ENCODE measurements at regions not wholly inside any gene's neighbourhood (a gene's known extent, or its start where the extent isn't known, plus 50 kb on each side); places are given as distances from the start of the nearest gene placed in this dataset.

GRCh38 chr14:38716926-38717325, 386.1 kb downstream of the SEC23A start:
- peak; percentile 44; the same call in 1 of the 2 replicates for TF ChIP-seq GATA3 (IDR thresholded peaks at IDR 0.05; ENCODE audit: low read depth, low read length)
- peak; percentile 62 for TF ChIP-seq GATA2 (IDR thresholded peaks at IDR 0.05; ENCODE audit: low read depth, low read length)

GRCh38 chr14:38710881-38711280, 392.2 kb downstream of the SEC23A start:
- TF ChIP-seq GATA2 (IDR thresholded peaks at IDR 0.05; ENCODE audit: low read depth, low read length) (no peak), GATA3 (IDR thresholded peaks at IDR 0.05; ENCODE audit: low read depth, low read length) (no peak)

GRCh38 chr14:38710196-38710595, 392.8 kb downstream of the SEC23A start:
- TF ChIP-seq GATA3 (IDR thresholded peaks at IDR 0.05; ENCODE audit: low read depth, low read length) (no peak), GATA2 (IDR thresholded peaks at IDR 0.05; ENCODE audit: low read depth, low read length) (no peak)

- TF ChIP-seq GATA2 (IDR thresholded peaks at IDR 0.05; ENCODE audit: low read depth, low read length) (no peak), GATA3 (IDR thresholded peaks at IDR 0.05; ENCODE audit: low read depth, low read length) (no peak)
These were observed 397.8 kb downstream of the SEC23A start for GRCh38 chr14:38705220-38705619.

GRCh38 chr14:38704220-38704619, 398.8 kb downstream of the SEC23A start:
- no peak for TF ChIP-seq GATA2 (IDR thresholded peaks at IDR 0.05; ENCODE audit: low read depth, low read length)
- no peak for TF ChIP-seq GATA3 (IDR thresholded peaks at IDR 0.05; ENCODE audit: low read depth, low read length)

GRCh38 chr14:38696925-38697324, 406.1 kb downstream of the SEC23A start:
- no peak for TF ChIP-seq GATA2 (IDR thresholded peaks at IDR 0.05; ENCODE audit: low read depth, low read length)
- TF ChIP-seq GATA3 (IDR thresholded peaks at IDR 0.05; ENCODE audit: low read depth, low read length) = no peak

GRCh38 chr14:38693423-38693822, 409.6 kb downstream of the SEC23A start:
- TF ChIP-seq GATA3 (IDR thresholded peaks at IDR 0.05; ENCODE audit: low read depth, low read length) = no peak
- TF ChIP-seq GATA2 (IDR thresholded peaks at IDR 0.05; ENCODE audit: low read depth, low read length) = no peak

- TF ChIP-seq GATA2 (IDR thresholded peaks at IDR 0.05; ENCODE audit: low read depth, low read length) (no peak), GATA3 (IDR thresholded peaks at IDR 0.05; ENCODE audit: low read depth, low read length) (no peak)
These were observed 413.1 kb upstream of the CLEC14A start for GRCh38 chr14:38669027-38669426.

- TF ChIP-seq GATA2 (IDR thresholded peaks at IDR 0.05; ENCODE audit: low read depth, low read length) = no peak
- TF ChIP-seq GATA3 (IDR thresholded peaks at IDR 0.05; ENCODE audit: low read depth, low read length) = no peak
These were observed 407.5 kb upstream of the CLEC14A start for GRCh38 chr14:38663382-38663781.

GRCh38 chr14:38662781-38663180, 406.9 kb upstream of the CLEC14A start:
- no peak for TF ChIP-seq GATA3 (IDR thresholded peaks at IDR 0.05; ENCODE audit: low read depth, low read length)
- TF ChIP-seq GATA2 (IDR thresholded peaks at IDR 0.05; ENCODE audit: low read depth, low read length) = no peak

- no peak for TF ChIP-seq GATA3 (IDR thresholded peaks at IDR 0.05; ENCODE audit: low read depth, low read length)
- no peak for TF ChIP-seq GATA2 (IDR thresholded peaks at IDR 0.05; ENCODE audit: low read depth, low read length)
These were observed 390.5 kb upstream of the CLEC14A start for GRCh38 chr14:38646391-38646790.

GRCh38 chr14:38629412-38629811, 373.5 kb upstream of the CLEC14A start:
- TF ChIP-seq GATA2 (IDR thresholded peaks at IDR 0.05; ENCODE audit: low read depth, low read length) (no peak), GATA3 (IDR thresholded peaks at IDR 0.05; ENCODE audit: low read depth, low read length) (no peak)

GRCh38 chr14:38627163-38627562, 371.3 kb upstream of the CLEC14A start:
- TF ChIP-seq GATA3 (IDR thresholded peaks at IDR 0.05; ENCODE audit: low read depth, low read length) = no peak
- no peak for TF ChIP-seq GATA2 (IDR thresholded peaks at IDR 0.05; ENCODE audit: low read depth, low read length)

GRCh38 chr14:38623661-38624060, 367.8 kb upstream of the CLEC14A start:
- TF ChIP-seq GATA3 (IDR thresholded peaks at IDR 0.05; ENCODE audit: low read depth, low read length) (no peak), GATA2 (IDR thresholded peaks at IDR 0.05; ENCODE audit: low read depth, low read length) (no peak)

- TF ChIP-seq GATA2 (IDR thresholded peaks at IDR 0.05; ENCODE audit: low read depth, low read length) = no peak
- no peak for TF ChIP-seq GATA3 (IDR thresholded peaks at IDR 0.05; ENCODE audit: low read depth, low read length)
These were observed 362.6 kb upstream of the CLEC14A start for GRCh38 chr14:38618514-38618913.

- TF ChIP-seq GATA3 (IDR thresholded peaks at IDR 0.05; ENCODE audit: low read depth, low read length) (no peak), GATA2 (IDR thresholded peaks at IDR 0.05; ENCODE audit: low read depth, low read length) (no peak)
These were observed 361.1 kb upstream of the CLEC14A start for GRCh38 chr14:38616959-38617358.

Measured in SH-SY5Y (cell line).